Heart right ventricle (tissue), 16 donors: ENCODE measurements at regions not wholly inside any gene's neighbourhood (a gene's known extent, or its start where the extent isn't known, plus 50 kb on each side); places are given as distances from the start of the nearest gene placed in this dataset.
A peak's percentile ranks its signal among the peaks of the same experiment; 100 is the strongest.

Experiments
- ATAC-seq, 8 donors: fragments of 200-7000 bp; cut with Tn5 transposase; one replicate each; pipeline ENCODE4 v1.9.1; 2020; ENCODE audit warnings: mild to moderate bottlenecking in 8 of 8, moderate library complexity in 8 of 8, moderate number of reproducible peaks in 1 of 8
- DNase-seq, 2 donors: peaks; one replicate each; pipeline ENCODE4 v3.0.0-alpha.2; 2020
- H3K27ac ChIP-seq, 10 donors: fragments of 200-600 bp; sonication (generic) in 2 of 10; one replicate each; pipeline versions ENCODE4 v1.5.0 to v1.8.0; 2020 to 2022; ENCODE audit warnings: mild to moderate bottlenecking in 3 of 10
- H3K27me3 ChIP-seq, 7 donors: fragments of 200-600 bp; one replicate each; pipeline ENCODE4 v1.8.0; 2021 to 2022; ENCODE audit warnings: mild to moderate bottlenecking in 2 of 7
- H3K36me3 ChIP-seq, 9 donors: fragments of 200-600 bp; sonication (generic) in 1 of 9; one replicate each; pipeline versions ENCODE4 v1.5.0 to v1.8.0; 2020 to 2022; ENCODE audit warnings: mild to moderate bottlenecking in 2 of 9
- H3K4me1 ChIP-seq, 9 donors: fragments of 200-600 bp; sonication (generic) in 1 of 9; one replicate each; pipeline versions ENCODE4 v1.5.0 to v1.8.0; 2020 to 2022; ENCODE audit warnings: mild to moderate bottlenecking in 4 of 9
- H3K4me3 ChIP-seq, 10 donors: fragments of 200-600 bp; sonication (generic) in 2 of 10; one replicate each; pipeline versions ENCODE4 v1.5.0 to v1.8.0; 2020 to 2022; ENCODE audit warnings: mild to moderate bottlenecking in 7 of 10, moderate library complexity in 2 of 10
- H3K9me3 ChIP-seq, 11 donors: fragments of 200-600 bp in 10 of 11; sonication (generic) in 2 of 11; one replicate each; pipeline versions ENCODE4 v1.5.0 to v1.8.0; 2013 to 2022; ENCODE audit warnings: mild to moderate bottlenecking in 2 of 11, control low read depth in 1 of 11, moderate library complexity in 1 of 11
- CTCF ChIP-seq, 9 donors: fragments of 200-600 bp; sonication (generic) in 2 of 9; IDR thresholded peaks; one replicate each; pipeline versions ENCODE4 v1.5.0 to v1.8.0; 2021 to 2022; ENCODE audit warnings: antibody characterized with exemption in 9 of 9, mild to moderate bottlenecking in 5 of 9, moderate library complexity in 1 of 9
- WGBS, 2 donors: extraction: QIAGEN DNeasy Blood & Tissue Kit; methylation state at CpG; one replicate each; pipeline ENCODE4 v1.1.7; 2013; ENCODE audit warnings: inconsistent platforms in 1 of 2; 5-methylcytosine and 5-hydroxymethylcytosine counted together
- intact Hi-C, 10 donors: fragments of 100-400 bp; cut with DNase I; formaldehyde crosslinking; loops; one replicate each; pipeline versions ENCODE4 v1.11.1 to v1.14.2; 2022
- donor health status: Arrhythmogenic right ventricular cardiomyopathy.
- donor health status: ischemic (EF 13 %, LVEDD 7.1; RV severe dilation, severe dysfunction).
- donor health status: healthy with polysubstance abuse.
- donor health status: DM: no; HTN: yes; CAD: no.
- donor health status: DM: no; HTN: no; CAD: no.
- donor health status: ischemic (EF 25% LVEDD 6.9; RV normal size, moderate dysfunction).
- donor health status: ischemic (EF 25% LVEDD 5.7; RV mildly dilated, moderate dysfunction).
- donor health status: healthy.
- donor health status: DM: yes; HTN: yes; CAD: no.
- donor health status: Ischemic cardiomyopathy.
- donor health status: ischemic (EF 35%, LVEDD 5.7; RV mildly dilated, moderate dysfunction).
- donor health status: nonischemic (EF 11% LVEDD 7.7; RV severe dilation, severe dysfunction).
- donor health status: DM: yes; HTN: yes; CAD: no.
- donor health status: PGD.
- donor health status: ischemic (EF 29% LVEDD 5.4; RV normal size, mild dysfunction).
- donor health status: nonischemic (EF 23%, LVEDD 6.1; RV moderate dilation, normal function).

DNA sequence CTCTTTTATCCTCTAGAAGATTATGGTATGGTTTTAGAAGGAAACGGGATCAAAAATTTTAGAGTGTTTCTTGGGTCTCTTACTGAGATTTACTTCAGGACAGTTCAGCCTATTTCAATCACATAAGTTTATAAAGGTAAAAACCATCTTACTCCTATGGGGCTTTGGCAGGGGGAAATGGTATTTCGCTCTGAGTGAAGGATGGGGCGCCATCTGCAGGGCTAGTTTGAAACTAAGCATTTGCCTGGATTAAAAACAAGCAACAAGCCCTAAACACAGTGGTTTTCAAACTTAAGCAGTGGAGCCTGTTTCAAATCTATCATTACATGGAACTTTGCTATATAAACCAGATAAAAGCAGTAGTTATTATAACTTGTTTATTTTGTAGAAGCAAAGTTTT, 361.5 kb upstream of the FMR1 start:
- H3K27me3 ChIP-seq, result no peaks in the 10 kb centered on the region
- TF ChIP-seq CTCF (IDR thresholded peaks at IDR 0.05), result peak in 6 of 9 donors; percentile 13 to 36 (median 18)
- H3K36me3 ChIP-seq, result no peaks in the 10 kb centered on the region
- intact Hi-C loops, result loop anchor here in 1 of 10 donors (10.0 kb wide), 1 partner anchor 75 kb away; no protein-coding TSS in a partner anchor
- no peak for DNase-seq
- 8 to 21% methylated on average over 3 of the region's 3 CpGs for WGBS, 2 donors
- H3K4me1 ChIP-seq, result no peaks in the 10 kb centered on the region
- H3K9me3 ChIP-seq, result no peaks in the 10 kb centered on the region
- H3K4me3 ChIP-seq, result no peak overlapping the region
- ATAC-seq, result no peak
- no peak overlapping the region for H3K27ac ChIP-seq

GRCh38 chrX:147559191-147559590, 352.5 kb upstream of the FMR1 start:
- ATAC-seq, result no peak
- WGBS, 2 donors, result 62 to 71% methylated on average over 1 of the region's 1 CpG

GRCh38 chrX:147565237-147565636, 346.5 kb upstream of the FMR1 start:
- ATAC-seq (no peak), DNase-seq (no peak)
- Histone ChIP-seq H3K9me3 (no peaks in the 10 kb centered on the region), H3K4me3 (no peak overlapping the region), H3K27ac (no peak overlapping the region), H3K27me3 (no peaks in the 10 kb centered on the region), H3K36me3 (no peaks in the 10 kb centered on the region), H3K4me1 (no peaks in the 10 kb centered on the region)
- no peak for TF ChIP-seq CTCF (IDR thresholded peaks at IDR 0.05)
- intact Hi-C loops, result no loop called here
- 58 to 76% methylated on average over 1 of the region's 1 CpG for WGBS, 2 donors

More at GRCh38 chrX:147559191-147559590, 352.5 kb upstream of the FMR1 start:
- no peak for TF ChIP-seq CTCF (IDR thresholded peaks at IDR 0.05)
- Histone ChIP-seq H3K4me3 (no peak overlapping the region), H3K4me1 (no peaks in the 10 kb centered on the region), H3K36me3 (no peaks in the 10 kb centered on the region), H3K9me3 (no peaks in the 10 kb centered on the region), H3K27me3 (no peaks in the 10 kb centered on the region), H3K27ac (no peak overlapping the region)
- no peak for DNase-seq
- intact Hi-C loops, result loop anchor here in 1 of 10 donors (10.0 kb wide), 1 partner anchor 84 kb away; no protein-coding TSS in a partner anchor

GRCh38 chrX:147570483-147570882, 341.2 kb upstream of the FMR1 start:
- H3K27ac ChIP-seq, result no peak overlapping the region
- no peak overlapping the region for H3K4me3 ChIP-seq
- H3K9me3 ChIP-seq, result no peaks in the 10 kb centered on the region
- intact Hi-C loops, result no loop called here
- no peaks in the 10 kb centered on the region for H3K27me3 ChIP-seq
- no peaks in the 10 kb centered on the region for H3K4me1 ChIP-seq
- DNase-seq (no peak), ATAC-seq (no peak)
- 21 to 23% methylated on average over 1 of the region's 1 CpG for WGBS, 2 donors
- no peak for TF ChIP-seq CTCF (IDR thresholded peaks at IDR 0.05)
- no peaks in the 10 kb centered on the region for H3K36me3 ChIP-seq
